Ishikawa (cell line): ENCODE measurements at regions not wholly inside any gene's neighbourhood (a gene's known extent, or its start where the extent isn't known, plus 50 kb on each side); places are given as distances from the start of the nearest gene placed in this dataset.

Experiments
- CEBPB ChIP-seq: IDR thresholded peaks from 2 replicates; pipeline ENCODE4 v1.6.1; 2012
- CREB1 ChIP-seq: IDR thresholded peaks from 2 replicates; pipeline ENCODE4 v1.6.1; 2012; ENCODE audit warnings: low read depth
- EGR1 ChIP-seq: IDR thresholded peaks from 2 replicates; pipeline ENCODE4 v1.6.1; 2012
- EP300 ChIP-seq: IDR thresholded peaks from 2 replicates; pipeline ENCODE4 v1.6.1; 2012; ENCODE audit warnings: borderline replicate concordance
- NFIC ChIP-seq: IDR thresholded peaks from 2 replicates; pipeline ENCODE4 v1.6.1; 2012
- RAD21 ChIP-seq: IDR thresholded peaks from 2 replicates; pipeline ENCODE4 v1.6.1; 2012; ENCODE audit warnings: low read depth
- TAF1 ChIP-seq: IDR thresholded peaks from 2 replicates; pipeline ENCODE4 v1.6.1; 2012; ENCODE audit warnings: low read depth, mild to moderate bottlenecking
- TCF12 ChIP-seq: IDR thresholded peaks from 2 replicates; pipeline ENCODE4 v1.6.1; 2012; ENCODE audit warnings: low read depth
- TEAD4 ChIP-seq: IDR thresholded peaks from 2 replicates; pipeline ENCODE4 v1.6.1; 2012
- YY1 ChIP-seq: IDR thresholded peaks from 2 replicates; pipeline ENCODE4 v1.6.1; 2012; ENCODE audit warnings: low read depth
- TF ChIP-seq, protein P1 (sequence below): IDR thresholded peaks from 2 replicates; pipeline ENCODE4 v1.6.1; 2012
- TF ChIP-seq, protein P2 (sequence below): IDR thresholded peaks from 2 replicates; pipeline ENCODE4 v1.6.1; 2012; ENCODE audit warnings: low read depth, mild to moderate bottlenecking

DNA sequence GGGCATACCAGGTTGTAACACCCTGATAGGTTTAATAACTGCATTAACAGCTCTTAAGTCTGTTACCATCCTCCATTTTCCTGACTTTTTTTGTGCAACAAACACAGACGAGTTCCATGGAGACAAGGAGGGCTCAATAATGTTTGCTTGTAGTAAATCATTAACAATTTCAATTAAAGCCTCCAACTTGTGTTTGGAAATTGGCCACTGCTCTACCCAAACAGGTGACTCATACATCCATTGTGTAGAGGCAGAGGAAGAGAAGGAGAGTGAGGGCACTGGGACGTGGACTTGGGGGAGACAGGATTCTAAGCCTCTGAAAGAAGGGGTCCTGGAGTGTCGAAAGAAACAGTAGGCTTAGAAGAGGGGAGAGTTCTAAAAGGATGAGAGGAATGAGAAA lies 213.6 kb upstream of the KCNN2 start:
- TF ChIP-seq, protein P1, sequence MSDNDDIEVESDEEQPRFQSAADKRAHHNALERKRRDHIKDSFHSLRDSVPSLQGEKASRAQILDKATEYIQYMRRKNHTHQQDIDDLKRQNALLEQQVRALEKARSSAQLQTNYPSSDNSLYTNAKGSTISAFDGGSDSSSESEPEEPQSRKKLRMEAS = no peak
- TF ChIP-seq EP300 (no peak), YY1 (no peak), TAF1 (no peak), CEBPB (no peak), EGR1 (no peak), NFIC (no peak), TEAD4 (no peak), RAD21 (no peak), TCF12 (no peak), CREB1 (no peak)
- TF ChIP-seq, protein P2, sequence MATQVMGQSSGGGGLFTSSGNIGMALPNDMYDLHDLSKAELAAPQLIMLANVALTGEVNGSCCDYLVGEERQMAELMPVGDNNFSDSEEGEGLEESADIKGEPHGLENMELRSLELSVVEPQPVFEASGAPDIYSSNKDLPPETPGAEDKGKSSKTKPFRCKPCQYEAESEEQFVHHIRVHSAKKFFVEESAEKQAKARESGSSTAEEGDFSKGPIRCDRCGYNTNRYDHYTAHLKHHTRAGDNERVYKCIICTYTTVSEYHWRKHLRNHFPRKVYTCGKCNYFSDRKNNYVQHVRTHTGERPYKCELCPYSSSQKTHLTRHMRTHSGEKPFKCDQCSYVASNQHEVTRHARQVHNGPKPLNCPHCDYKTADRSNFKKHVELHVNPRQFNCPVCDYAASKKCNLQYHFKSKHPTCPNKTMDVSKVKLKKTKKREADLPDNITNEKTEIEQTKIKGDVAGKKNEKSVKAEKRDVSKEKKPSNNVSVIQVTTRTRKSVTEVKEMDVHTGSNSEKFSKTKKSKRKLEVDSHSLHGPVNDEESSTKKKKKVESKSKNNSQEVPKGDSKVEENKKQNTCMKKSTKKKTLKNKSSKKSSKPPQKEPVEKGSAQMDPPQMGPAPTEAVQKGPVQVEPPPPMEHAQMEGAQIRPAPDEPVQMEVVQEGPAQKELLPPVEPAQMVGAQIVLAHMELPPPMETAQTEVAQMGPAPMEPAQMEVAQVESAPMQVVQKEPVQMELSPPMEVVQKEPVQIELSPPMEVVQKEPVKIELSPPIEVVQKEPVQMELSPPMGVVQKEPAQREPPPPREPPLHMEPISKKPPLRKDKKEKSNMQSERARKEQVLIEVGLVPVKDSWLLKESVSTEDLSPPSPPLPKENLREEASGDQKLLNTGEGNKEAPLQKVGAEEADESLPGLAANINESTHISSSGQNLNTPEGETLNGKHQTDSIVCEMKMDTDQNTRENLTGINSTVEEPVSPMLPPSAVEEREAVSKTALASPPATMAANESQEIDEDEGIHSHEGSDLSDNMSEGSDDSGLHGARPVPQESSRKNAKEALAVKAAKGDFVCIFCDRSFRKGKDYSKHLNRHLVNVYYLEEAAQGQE = no peak
